ENCODE measurements at regions not wholly inside any gene's neighbourhood (a gene's known extent, or its start where the extent isn't known, plus 50 kb on each side); places are given as distances from the start of the nearest gene placed in this dataset.

DNA sequence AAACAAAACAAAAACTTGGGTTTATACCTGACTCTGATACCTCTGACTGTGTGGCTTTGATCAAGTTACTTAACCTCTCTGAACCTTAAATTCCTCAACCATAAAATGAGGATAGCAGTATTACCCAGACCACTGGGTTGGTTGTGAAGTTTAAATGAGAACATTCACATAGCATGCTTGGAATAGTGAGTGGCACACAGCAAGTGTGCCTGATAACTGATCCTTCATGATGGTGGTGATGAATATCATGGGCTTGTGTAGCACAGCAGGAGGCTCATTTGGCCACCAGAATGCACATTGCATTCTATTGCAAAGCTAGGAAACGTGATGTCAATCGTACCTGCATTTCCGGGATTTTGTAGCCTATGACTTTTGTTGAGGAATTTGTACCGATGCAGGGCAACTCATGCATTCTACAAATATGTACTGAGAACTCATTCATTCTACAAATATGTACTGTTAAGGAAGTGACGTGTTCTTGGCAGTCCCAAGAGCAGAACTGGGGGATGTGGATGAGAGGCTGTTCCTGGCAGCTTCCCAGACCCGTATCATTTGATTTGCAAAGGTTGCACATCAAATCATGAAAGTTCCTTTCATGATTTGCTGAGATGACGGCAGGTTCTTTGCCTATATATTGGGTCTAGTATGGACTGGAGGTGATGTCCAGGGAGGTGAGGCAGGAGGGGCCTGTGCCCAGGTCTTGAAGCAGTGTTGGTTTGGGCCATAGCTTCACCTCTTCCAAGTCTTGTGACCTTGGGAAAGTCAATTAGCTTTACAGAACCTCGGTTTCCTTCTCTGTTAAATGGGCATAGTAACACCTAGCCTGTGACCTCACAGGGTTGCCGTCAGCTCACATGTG lies 94.6 kb upstream of the SMNDC1 start:
- Histone ChIP-seq H3K9me3 (replicated peaks in 1 of 3) (no peaks in the 10 kb centered on the region), H3K36me3 (replicated peaks in 1 of 2) (no peaks in the 10 kb centered on the region), H3K27me3 (no peaks in the 10 kb centered on the region), H3K27ac (peak overlapping the region in 4 of 5 donors; percentile 6 to 86 (median 54)), H3K4me3 (no peak overlapping the region), H3K4me1 (replicated peaks in 1 of 2) (peaks cover 7 to 18% of the 10 kb centered on the region in 2 donors)
- intact Hi-C loops (cut with DNase I) = no loop called here
- TF ChIP-seq, protein P1, sequence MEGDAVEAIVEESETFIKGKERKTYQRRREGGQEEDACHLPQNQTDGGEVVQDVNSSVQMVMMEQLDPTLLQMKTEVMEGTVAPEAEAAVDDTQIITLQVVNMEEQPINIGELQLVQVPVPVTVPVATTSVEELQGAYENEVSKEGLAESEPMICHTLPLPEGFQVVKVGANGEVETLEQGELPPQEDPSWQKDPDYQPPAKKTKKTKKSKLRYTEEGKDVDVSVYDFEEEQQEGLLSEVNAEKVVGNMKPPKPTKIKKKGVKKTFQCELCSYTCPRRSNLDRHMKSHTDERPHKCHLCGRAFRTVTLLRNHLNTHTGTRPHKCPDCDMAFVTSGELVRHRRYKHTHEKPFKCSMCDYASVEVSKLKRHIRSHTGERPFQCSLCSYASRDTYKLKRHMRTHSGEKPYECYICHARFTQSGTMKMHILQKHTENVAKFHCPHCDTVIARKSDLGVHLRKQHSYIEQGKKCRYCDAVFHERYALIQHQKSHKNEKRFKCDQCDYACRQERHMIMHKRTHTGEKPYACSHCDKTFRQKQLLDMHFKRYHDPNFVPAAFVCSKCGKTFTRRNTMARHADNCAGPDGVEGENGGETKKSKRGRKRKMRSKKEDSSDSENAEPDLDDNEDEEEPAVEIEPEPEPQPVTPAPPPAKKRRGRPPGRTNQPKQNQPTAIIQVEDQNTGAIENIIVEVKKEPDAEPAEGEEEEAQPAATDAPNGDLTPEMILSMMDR (IDR thresholded peaks at IDR 0.05) = no peak
- no peak for TF ChIP-seq POLR2A (IDR thresholded peaks at IDR 0.05)
- WGBS, 4 donors = 47 to 55% (median 50%) methylated on average over 9 of the region's 9 CpGs
- peak in 6 of 7 donors; percentile 61 to 82 (median 72) for DNase-seq

DNA sequence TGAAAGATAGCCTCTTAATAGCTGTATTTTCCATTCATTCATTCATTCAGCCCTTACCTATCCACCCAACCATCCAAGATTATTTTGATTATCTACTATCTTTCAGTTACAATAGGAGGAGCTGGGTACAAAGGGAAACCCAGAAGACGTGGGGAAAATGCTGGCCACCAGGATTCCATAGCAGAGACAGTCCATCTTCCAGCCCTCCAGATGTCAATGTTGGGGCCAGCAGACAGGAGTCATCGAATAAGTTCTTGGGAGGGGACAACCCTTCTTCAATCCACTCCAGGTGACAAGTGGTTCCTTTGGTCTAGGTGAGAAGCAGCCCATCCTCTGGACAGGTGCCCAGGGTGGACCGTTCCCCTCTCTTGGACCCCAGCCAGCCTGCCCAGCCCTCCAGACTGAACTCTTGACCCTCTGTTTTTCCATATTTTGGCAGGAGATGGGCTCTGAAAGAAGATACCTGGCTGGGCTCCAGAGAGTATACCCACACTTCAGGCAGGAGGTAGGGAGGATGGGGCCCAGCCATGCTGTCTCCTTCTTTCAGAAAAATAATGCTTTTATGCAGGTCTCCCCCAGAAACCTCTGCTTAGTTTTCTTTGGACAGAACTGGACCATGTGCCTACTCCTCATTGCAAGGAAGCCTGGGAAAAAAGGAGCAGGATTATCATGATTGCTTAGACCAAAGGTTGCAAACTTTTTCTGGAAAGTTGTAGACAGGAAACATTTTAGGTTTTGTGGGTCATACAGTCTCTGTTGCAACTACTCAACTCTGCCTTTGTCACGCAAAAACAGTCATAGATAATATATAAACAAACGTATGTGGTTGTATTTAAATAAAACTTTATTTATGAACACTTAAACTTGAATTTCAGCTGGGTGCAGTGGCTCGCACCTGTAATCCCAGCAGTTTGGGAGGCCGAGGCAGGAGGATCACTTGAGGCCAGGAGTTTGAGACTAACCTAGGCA lies 95.5 kb upstream of the SMNDC1 start:
- Histone ChIP-seq H3K27me3 (no peaks in the 10 kb centered on the region), H3K4me1 (replicated peaks in 1 of 2) (peaks cover 7 to 18% of the 10 kb centered on the region in 2 donors), H3K36me3 (replicated peaks in 1 of 2) (no peaks in the 10 kb centered on the region), H3K9me3 (replicated peaks in 1 of 3) (no peaks in the 10 kb centered on the region), H3K4me3 (no peak overlapping the region), H3K27ac (peak overlapping the region in 1 of 5 donors; percentile 49)
- WGBS, 4 donors = 84 to 88% (median 87%) methylated on average over 7 of the region's 7 CpGs
- DNase-seq = no peak
- intact Hi-C loops (cut with DNase I) = no loop called here
- TF ChIP-seq, protein P1 (IDR thresholded peaks at IDR 0.05) = no peak
- TF ChIP-seq POLR2A (IDR thresholded peaks at IDR 0.05) = no peak

DNA sequence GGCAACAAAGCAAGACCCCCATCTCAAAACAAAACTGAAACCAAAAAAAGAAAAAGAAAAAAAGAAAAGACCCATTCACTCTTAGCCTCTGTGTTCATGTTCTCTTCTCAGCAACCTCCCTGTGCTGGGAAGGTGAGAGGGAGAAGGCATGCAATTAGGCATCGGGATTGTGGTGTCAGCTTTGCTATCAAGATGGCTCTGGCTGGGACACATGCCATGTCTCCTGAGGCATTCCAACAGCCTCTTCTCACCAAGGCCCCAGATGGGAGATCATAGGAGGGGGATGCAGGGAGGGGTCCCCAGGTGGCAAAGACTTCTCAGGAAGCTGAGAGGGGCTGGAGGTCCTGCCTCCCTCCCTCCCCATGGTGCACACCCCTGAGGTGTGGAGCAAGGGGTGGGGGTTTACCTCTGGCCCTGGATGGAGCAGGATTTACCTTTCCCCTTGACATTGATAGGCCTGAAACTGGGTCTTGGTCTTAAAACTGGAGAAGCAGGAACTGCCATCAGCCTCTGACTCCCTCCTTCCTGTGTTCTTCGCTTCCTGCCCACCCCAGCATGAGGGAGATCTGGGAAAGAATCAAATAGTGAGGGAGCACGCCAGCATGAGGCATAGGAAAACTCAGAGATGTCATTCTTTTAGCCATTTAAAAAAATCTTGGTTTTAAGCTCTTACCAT lies 96.2 kb upstream of the DUSP5 start:
- 67 to 93% (median 85%) methylated on average over 3 of the region's 3 CpGs for WGBS, 4 donors
- intact Hi-C loops (cut with DNase I) = no loop called here

More for the DNA sequence above, 96.2 kb upstream of the DUSP5 start:
- H3K4me3 ChIP-seq = no peak overlapping the region
- H3K27me3 ChIP-seq = no peaks in the 10 kb centered on the region
- no peaks in the 10 kb centered on the region for H3K36me3 ChIP-seq (replicated peaks in 1 of 2)
- no peak overlapping the region for H3K27ac ChIP-seq
- DNase-seq = no peak
- H3K9me3 ChIP-seq (replicated peaks in 1 of 3) = no peaks in the 10 kb centered on the region
- peaks cover 7 to 8% of the 10 kb centered on the region in 2 donors for H3K4me1 ChIP-seq (replicated peaks in 1 of 2)
- TF ChIP-seq, protein P1 (IDR thresholded peaks at IDR 0.05) = no peak
- TF ChIP-seq POLR2A (IDR thresholded peaks at IDR 0.05) = no peak
